H1 (cell line): ENCODE measurements at regions not wholly inside any gene's neighbourhood (a gene's known extent, or its start where the extent isn't known, plus 50 kb on each side); places are given as distances from the start of the nearest gene placed in this dataset.

Experiments used
- ASH2L ChIP-seq: fragments of 200-600, 300-600 bp; sonication (generic); IDR thresholded peaks from one replicate; pipeline ENCODE4 v1.7.1; 2017; ENCODE audit warnings: low read length
- BCL11A ChIP-seq, 2 experiments: IDR thresholded peaks; one replicate each; pipeline ENCODE4 v1.6.1; 2011; ENCODE audit warnings: low read depth in 2 of 2, low read length in 2 of 2, mild to moderate bottlenecking in 2 of 2
- CBX8 ChIP-seq: fragments of 300-800, 300-1000 bp; sonication (generic); IDR thresholded peaks from 2 replicates; pipeline ENCODE4 v1.7.1; 2016; ENCODE audit warnings: low read depth, low read length, borderline replicate concordance
- CHD7 ChIP-seq: fragments of 300-600 bp; sonication (generic); IDR thresholded peaks from 2 replicates; pipeline ENCODE4 v1.7.1; 2012; ENCODE audit warnings: low read length, moderate library complexity, mild to moderate bottlenecking, inconsistent platforms; ENCODE audit not compliant: insufficient replicate concordance
- CREB1 ChIP-seq: IDR thresholded peaks from 2 replicates; pipeline ENCODE4 v1.6.1; 2012; ENCODE audit warnings: inconsistent platforms
- KDM5A ChIP-seq: fragments of 200-600 bp; IDR thresholded peaks from 2 replicates; pipeline ENCODE4 v1.7.1; 2012; ENCODE audit warnings: mild to moderate bottlenecking, low read length, inconsistent platforms, mixed read lengths
- POLR2AphosphoS5 ChIP-seq: IDR thresholded peaks from 2 replicates; pipeline ENCODE4 v1.6.1; 2011; ENCODE audit warnings: low read depth, low read length
- SIN3A ChIP-seq, 2 experiments: IDR thresholded peaks in 1 of 2; conservative IDR thresholded peaks in 1 of 2; 2 replicates each; pipeline ENCODE4 v1.6.1; 2011 to 2012; ENCODE audit warnings: low read length in 2 of 2, improper control_type of control experiment in 1 of 2, low read depth in 1 of 2, mild to moderate bottlenecking in 1 of 2
- SP2 ChIP-seq: IDR thresholded peaks from 2 replicates; pipeline ENCODE4 v1.6.1; 2012; ENCODE audit warnings: mild to moderate bottlenecking, low read length, inconsistent platforms
- TAF1 ChIP-seq: IDR thresholded peaks from 2 replicates; pipeline ENCODE4 v1.6.1; 2011; ENCODE audit warnings: mild to moderate bottlenecking, low read depth, low read length
- USF2 ChIP-seq: IDR thresholded peaks from 2 replicates; pipeline ENCODE4 v1.6.1; 2011; ENCODE audit warnings: low read length, improper control_type of control experiment

GRCh38 chr11:20260307-20260706 is 100.0 kb upstream of the DBX1 start (continued):
- TF ChIP-seq CHD7 = no peak
- no peak for TF ChIP-seq SP2
- TF ChIP-seq KDM5A = no peak
- no peak for TF ChIP-seq USF2
- TF ChIP-seq CREB1 = no peak
- TF ChIP-seq SIN3A (conservative IDR thresholded peaks at IDR 0.05 in 1 of 2, IDR thresholded peaks at IDR 0.05 in 1 of 2; ENCODE audit: low read depth in 1 of 2, low read length in 2 of 2) = no peak
- no peak for TF ChIP-seq TAF1
- TF ChIP-seq CBX8 = no peak
- TF ChIP-seq ASH2L = no peak
- TF ChIP-seq BCL11A (IDR thresholded peaks at IDR 0.05; ENCODE audit: low read depth in 2 of 2, low read length in 2 of 2) = no peak
- no peak for TF ChIP-seq POLR2AphosphoS5
- TF ChIP-seq, all 59 proteins: peak for 0
